ENCODE measurements at regions not wholly inside any gene's neighbourhood (a gene's known extent, or its start where the extent isn't known, plus 50 kb on each side); places are given as distances from the start of the nearest gene placed in this dataset.
"Not testable (repeated sequence)": the region's sequence is repeated elsewhere in the genome, so short reads cannot be mapped to it uniquely, and the experiment has no call there.

DNA sequence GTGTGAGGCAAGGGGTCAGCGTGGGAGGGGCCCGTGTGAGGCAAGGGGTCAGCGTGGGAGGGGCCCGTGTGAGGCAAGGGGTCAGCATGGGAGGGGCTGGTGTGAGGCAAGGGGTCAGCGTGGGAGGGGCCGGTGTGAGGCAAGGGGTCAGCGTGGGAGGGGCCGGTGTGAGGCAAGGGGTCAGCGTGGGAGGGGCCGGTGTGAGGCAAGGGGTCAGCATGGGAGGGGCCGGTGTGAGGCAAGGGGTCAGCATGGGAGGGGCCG lies 119.2 kb downstream of the SEPTIN14 start:
- H3K9me3 Mint-ChIP-seq; DNase-seq; intact Hi-C loops (cut with micrococcal nuclease); H3K36me3 Mint-ChIP-seq (ENCODE audit: low read depth); CTCF ChIA-PET; POLR2A ChIA-PET; H3K27me3 Mint-ChIP-seq; H3K4me1 Mint-ChIP-seq; H3K27ac Mint-ChIP-seq; ATAC-seq (ENCODE audit: low read depth); H3K4me3 Mint-ChIP-seq: not testable (repeated sequence)

DNA sequence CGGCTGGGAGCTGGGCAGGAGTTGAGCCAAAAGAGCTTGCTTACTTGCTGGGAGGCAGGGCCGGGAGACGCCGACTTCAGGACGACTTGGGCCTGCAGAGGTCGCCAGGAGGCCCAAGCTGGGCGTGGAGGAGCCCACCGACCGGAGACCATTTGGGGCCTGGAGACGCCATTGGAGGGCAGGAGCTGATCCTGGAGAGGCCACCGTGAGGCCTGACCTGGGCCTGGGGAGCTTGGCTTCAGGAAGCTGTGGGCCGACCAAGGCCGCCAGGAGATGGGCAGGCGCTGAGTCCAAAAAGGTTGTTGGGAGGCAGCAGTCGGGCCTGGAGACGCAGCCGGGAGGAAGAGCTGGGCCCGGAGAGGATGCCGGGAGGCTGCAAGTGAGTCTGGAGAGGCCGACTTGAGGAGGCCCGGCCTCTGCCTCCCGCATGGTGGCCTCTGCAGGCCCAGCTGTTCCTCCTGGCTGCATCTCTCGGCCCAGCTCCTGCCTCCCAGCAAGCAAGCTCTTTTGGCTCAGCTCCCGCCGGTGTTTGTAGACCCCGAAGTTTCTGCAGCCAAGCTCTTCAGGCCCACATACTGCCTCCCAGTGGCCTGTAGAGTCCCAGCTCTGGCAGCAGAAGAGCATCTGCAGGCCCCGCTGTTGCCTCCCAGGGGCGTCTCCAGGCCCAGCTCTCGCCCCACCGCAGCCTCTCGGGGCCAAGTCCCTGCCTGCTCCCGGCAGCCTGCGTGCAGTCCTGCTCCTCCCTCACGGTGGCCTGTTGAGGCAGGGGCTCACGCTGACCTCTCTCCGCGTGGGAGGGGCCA lies 119.7 kb downstream of the SEPTIN14 start:
- H3K27ac Mint-ChIP-seq; DNase-seq; H3K9me3 Mint-ChIP-seq; H3K36me3 Mint-ChIP-seq (ENCODE audit: low read depth); POLR2A ChIA-PET; intact Hi-C loops (cut with micrococcal nuclease); ATAC-seq (ENCODE audit: low read depth); CTCF ChIA-PET; H3K4me1 Mint-ChIP-seq; H3K27me3 Mint-ChIP-seq; H3K4me3 Mint-ChIP-seq: not testable (repeated sequence)

DNA sequence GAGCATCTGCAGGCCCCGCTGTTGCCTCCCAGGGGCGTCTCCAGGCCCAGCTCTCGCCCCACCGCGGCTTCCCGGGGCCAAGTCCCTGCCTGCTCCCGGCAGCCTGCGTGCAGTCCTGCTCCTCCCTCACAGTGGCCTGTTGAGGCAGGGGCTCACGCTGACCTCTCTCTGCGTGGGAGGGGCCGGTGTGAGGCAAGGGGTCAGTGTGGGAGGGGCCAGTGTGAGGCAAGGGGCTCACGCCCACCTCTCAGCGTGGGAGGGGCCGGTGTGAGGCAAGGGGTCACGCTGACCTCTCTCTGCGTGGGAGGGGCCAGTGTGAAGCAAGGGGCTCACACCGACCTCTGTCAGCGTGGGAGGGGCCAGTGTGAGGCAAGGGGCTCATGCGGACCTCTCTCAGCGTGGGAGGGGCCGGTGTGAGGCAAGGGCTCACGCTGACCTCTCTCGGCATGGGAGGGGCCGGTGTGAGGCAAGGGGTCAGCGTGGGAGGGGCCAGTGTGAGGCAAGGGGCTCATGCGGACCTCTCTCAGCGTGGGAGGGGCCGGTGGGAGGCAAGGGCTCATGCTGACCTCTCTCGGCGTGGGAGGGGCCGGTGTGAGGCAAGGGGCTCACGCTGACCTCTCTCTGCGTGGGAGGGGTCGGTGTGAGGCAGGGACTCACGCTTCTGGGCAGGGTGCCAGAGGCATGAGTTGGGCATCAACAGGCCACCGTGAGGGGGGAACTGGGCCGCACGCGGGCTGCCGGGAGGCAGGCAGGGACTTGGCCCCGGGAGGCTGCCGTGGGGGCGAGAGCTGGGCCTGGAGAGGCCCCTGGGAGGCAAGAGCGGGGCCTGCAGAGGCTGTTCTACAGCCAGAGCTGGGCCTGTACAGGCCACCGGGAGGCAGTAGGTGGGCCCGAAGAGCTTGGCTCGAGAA lies 120.6 kb downstream of the SEPTIN14 start:
- H3K9me3 Mint-ChIP-seq; ATAC-seq (ENCODE audit: low read depth); CTCF ChIA-PET; H3K27me3 Mint-ChIP-seq; DNase-seq; POLR2A ChIA-PET; H3K36me3 Mint-ChIP-seq (ENCODE audit: low read depth); intact Hi-C loops (cut with micrococcal nuclease); H3K4me3 Mint-ChIP-seq; H3K4me1 Mint-ChIP-seq; H3K27ac Mint-ChIP-seq: not testable (repeated sequence)

DNA sequence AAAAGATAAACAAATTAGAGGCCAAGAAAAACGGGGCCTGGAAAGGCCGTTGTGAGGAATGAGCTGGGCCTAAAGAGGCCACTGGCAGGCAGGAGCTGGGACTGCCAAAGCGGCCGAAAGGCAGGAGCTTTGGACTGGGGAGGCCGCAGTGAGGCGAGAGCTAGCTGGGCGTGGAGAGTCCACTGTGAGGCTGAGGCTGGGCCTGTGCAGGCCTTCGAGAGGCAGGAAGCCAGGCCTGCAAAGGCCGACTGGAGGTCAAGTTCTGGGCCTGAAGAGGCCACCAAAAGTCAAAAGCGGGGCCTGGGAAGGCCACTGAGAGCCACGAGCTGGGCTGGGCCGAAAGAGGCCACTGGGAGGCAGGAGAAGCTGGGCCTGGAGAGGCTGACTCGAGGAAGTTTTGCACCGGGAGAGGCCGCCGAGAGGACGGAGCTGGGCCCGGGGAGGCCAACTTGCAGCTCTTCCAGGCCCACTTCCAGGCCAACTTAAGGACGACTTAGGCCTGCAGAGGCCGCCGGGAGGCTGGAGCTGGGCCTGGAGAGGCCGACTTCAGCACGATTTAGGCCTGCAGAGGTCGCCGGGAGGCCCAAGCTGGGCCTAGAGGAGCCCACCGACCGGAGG lies 121.8 kb downstream of the SEPTIN14 start:
- CTCF ChIA-PET; H3K4me3 Mint-ChIP-seq; POLR2A ChIA-PET; ATAC-seq (ENCODE audit: low read depth); H3K27me3 Mint-ChIP-seq; intact Hi-C loops (cut with micrococcal nuclease); H3K27ac Mint-ChIP-seq; H3K36me3 Mint-ChIP-seq (ENCODE audit: low read depth); H3K4me1 Mint-ChIP-seq; H3K9me3 Mint-ChIP-seq; DNase-seq: not testable (repeated sequence)

- intact Hi-C loops (cut with micrococcal nuclease); DNase-seq; H3K36me3 Mint-ChIP-seq (ENCODE audit: low read depth); H3K9me3 Mint-ChIP-seq; H3K27me3 Mint-ChIP-seq; H3K27ac Mint-ChIP-seq; CTCF ChIA-PET; POLR2A ChIA-PET; H3K4me3 Mint-ChIP-seq; H3K4me1 Mint-ChIP-seq; ATAC-seq (ENCODE audit: low read depth): not testable (repeated sequence)
Measured at GRCh38 chr7:55740053-55740452, 122.5 kb downstream of the SEPTIN14 start.

DNA sequence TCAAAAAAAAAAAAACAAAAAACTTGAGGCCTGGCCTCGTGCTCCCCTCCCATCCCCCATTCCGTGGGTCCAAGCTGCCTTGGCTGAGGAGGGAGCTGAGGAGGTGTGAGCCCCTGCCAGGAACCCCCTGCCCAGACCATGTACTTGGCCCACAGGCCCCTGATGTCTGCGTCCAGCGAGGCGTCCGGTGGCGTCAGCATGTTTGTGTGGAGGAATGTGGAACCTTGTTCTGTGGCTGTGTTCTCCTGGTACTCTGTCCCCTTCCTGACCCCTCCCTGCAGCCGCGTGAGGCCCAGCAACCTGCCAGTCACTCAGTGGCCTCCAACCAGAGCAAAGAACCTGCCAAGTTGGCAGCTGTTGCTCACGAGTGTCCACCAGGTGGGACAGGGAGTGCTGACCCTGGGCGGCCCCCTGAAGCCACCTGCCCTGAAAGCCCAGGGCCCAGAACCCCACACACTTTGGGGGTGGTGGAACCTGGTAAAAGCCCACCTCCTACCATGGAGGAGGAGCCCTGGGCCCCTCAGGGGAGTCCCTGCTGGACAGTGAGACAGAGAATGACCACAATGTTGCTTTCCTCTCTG lies 125.8 kb downstream of the SEPTIN14 start:
- H3K27me3 Mint-ChIP-seq; CTCF ChIA-PET; H3K4me1 Mint-ChIP-seq; DNase-seq; H3K36me3 Mint-ChIP-seq (ENCODE audit: low read depth); ATAC-seq (ENCODE audit: low read depth); intact Hi-C loops (cut with micrococcal nuclease); H3K9me3 Mint-ChIP-seq; POLR2A ChIA-PET; H3K27ac Mint-ChIP-seq; H3K4me3 Mint-ChIP-seq: not testable (repeated sequence)

DNA sequence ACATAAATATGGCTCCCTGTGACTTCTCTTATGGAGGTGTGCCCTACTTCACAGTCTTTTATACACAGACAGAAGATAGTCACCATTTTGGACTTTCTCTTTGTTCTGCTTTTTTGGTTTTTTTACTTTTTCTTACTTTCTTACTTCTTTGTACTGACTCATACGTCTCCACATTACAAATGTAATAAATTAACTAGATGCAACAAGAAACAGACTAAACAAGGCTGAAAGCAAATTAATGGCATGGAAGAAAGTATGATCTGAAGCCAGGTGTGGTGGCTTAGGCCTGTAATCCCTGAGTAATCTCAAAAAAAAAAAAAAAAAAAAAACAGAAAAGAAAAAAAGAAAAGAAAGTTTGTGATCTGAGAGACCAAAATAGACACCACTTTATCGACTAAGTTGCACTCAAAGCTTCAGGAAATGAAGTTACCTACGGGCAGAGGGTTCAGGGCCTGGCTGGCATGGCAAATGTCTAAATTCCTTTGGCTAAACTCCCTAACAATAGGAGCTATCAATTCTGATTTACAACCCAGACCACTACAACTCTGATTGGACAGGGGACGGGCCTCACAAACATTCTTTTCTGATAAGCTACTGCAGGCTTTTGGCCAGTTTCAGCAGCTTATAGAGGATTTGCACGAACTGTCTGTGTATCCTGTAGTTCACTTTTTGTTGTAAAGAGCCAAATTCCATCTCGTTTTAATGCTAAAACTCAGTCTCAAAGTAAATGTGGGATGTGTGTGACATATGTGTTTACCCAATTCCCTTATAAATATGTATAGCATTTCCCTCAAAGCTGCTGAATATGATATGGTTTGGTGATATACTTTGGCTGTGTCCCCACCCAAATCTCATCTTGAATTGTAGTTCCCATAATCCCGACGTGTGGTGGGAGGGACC lies 129.1 kb downstream of the SEPTIN14 start:
- ChIA-PET POLR2A (no interaction called here), CTCF (no interaction called here)
- Mint-ChIP-seq H3K36me3 (ENCODE audit: low read depth) (no peaks in the 10 kb centered on the region), H3K9me3 (no peaks in the 10 kb centered on the region), H3K27me3 (no peaks in the 10 kb centered on the region), H3K27ac (no peak overlapping the region), H3K4me3 (no peak overlapping the region), H3K4me1 (no peaks in the 10 kb centered on the region)
- DNase-seq (no peak), ATAC-seq (ENCODE audit: low read depth) (no peak)
- no peak for TF ChIP-seq CTCF (IDR thresholded peaks at IDR 0.05)
- intact Hi-C loops (cut with micrococcal nuclease), result no loop called here
